GM19397 (cell line): ENCODE measurements at regions not wholly inside any gene's neighbourhood (a gene's known extent, or its start where the extent isn't known, plus 50 kb on each side); places are given as distances from the start of the nearest gene placed in this dataset.

Source experiments
- ATAC-seq: cut with Tn5 transposase; IDR thresholded peaks from one replicate; pipeline ENCODE4 v1.9.1; 2021; ENCODE audit warnings: mild to moderate bottlenecking, moderate library complexity; ENCODE audit not compliant: unreplicated experiment

DNA sequence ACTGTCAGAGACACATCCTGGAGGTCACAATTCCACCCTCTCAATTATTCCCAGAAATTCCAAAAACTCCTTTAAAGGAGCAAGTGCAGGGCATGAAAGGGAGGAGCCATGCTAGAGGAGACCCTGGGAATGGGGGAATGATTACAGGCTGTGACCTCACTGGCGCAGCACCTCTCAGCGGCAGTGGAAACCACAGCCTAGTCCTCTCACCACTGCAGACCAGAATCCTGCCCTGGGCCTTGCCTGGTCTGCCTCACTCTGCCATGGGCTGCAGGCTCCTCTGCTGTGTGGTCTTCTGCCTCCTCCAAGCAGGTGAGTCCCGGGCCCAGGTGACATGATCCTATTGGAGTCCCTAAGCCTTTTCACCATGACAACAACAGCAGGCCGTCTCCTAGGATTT, 50.5 kb upstream of the PRSS58 start:
- no peak for ATAC-seq
